H9 (cell line): ENCODE measurements at regions not wholly inside any gene's neighbourhood (a gene's known extent, or its start where the extent isn't known, plus 50 kb on each side); places are given as distances from the start of the nearest gene placed in this dataset.

Experiments used
- DNase-seq: peaks from one replicate; pipeline ENCODE4 v3.0.0-alpha.2; 2017
- H2AFZ ChIP-seq: one replicate; pipeline ENCODE4 v1.6.1; 2013; ENCODE audit warnings: mild to moderate bottlenecking, low read length, control low read depth, moderate library complexity
- H2AK5ac ChIP-seq: 2 replicates; pipeline ENCODE4 v1.6.1; 2013; ENCODE audit warnings: low read length, control low read depth, mixed read lengths; ENCODE audit not compliant: insufficient read length
- H2BK120ac ChIP-seq: one replicate; pipeline ENCODE4 v1.6.1; 2013; ENCODE audit warnings: low read depth, mild to moderate bottlenecking, low read length, control low read depth, inconsistent platforms; ENCODE audit not compliant: poor library complexity, severe bottlenecking
- H2BK12ac ChIP-seq: 2 replicates; pipeline ENCODE4 v1.6.1; 2013; ENCODE audit warnings: low read length, control low read depth, mixed read lengths, low read depth; ENCODE audit not compliant: insufficient read length
- H2BK15ac ChIP-seq: 2 replicates; pipeline ENCODE4 v1.6.1; 2013; ENCODE audit warnings: low read depth, low read length, control low read depth
- H2BK20ac ChIP-seq: one replicate; pipeline ENCODE4 v1.6.1; 2013; ENCODE audit warnings: low read depth, mild to moderate bottlenecking, low read length, control low read depth, inconsistent platforms; ENCODE audit not compliant: poor library complexity, severe bottlenecking
- H2BK5ac ChIP-seq: 2 replicates; pipeline ENCODE4 v1.6.1; 2013; ENCODE audit warnings: low read length, control low read depth, mixed read lengths; ENCODE audit not compliant: insufficient read length
- H3K14ac ChIP-seq: 2 replicates; pipeline ENCODE4 v1.6.1; 2013; ENCODE audit warnings: low read length, control low read depth; ENCODE audit not compliant: insufficient read depth
- H3K18ac ChIP-seq: 2 replicates; pipeline ENCODE4 v1.6.1; 2013; ENCODE audit warnings: low read depth, mild to moderate bottlenecking, mixed read lengths, low read length, control low read depth; ENCODE audit not compliant: insufficient read length
- H3K23ac ChIP-seq: 2 replicates; pipeline ENCODE4 v1.6.1; 2013; ENCODE audit warnings: low read length, control low read depth, mixed read lengths, low read depth; ENCODE audit not compliant: insufficient read length
- H3K23me2 ChIP-seq: 2 replicates; pipeline ENCODE4 v1.6.1; 2013; ENCODE audit warnings: low read depth, mild to moderate bottlenecking, mixed read lengths, low read length, control low read depth; ENCODE audit not compliant: insufficient read length, poor library complexity, severe bottlenecking
- H3K27ac ChIP-seq: 2 replicates; pipeline ENCODE4 v1.5.1; 2013; ENCODE audit warnings: low read length, control low read depth, mixed read lengths, low read depth; ENCODE audit not compliant: insufficient read length
- H3K27me3 ChIP-seq: 2 replicates; pipeline ENCODE4 v1.6.1; 2013; ENCODE audit warnings: low read length, control low read depth, inconsistent platforms; ENCODE audit not compliant: insufficient read depth
- H3K4ac ChIP-seq: 2 replicates; pipeline ENCODE4 v1.6.1; 2013; ENCODE audit warnings: low read depth, mild to moderate bottlenecking, control low read depth, inconsistent platforms, low read length, moderate library complexity
- H3K4me1 ChIP-seq: 2 replicates; pipeline ENCODE4 v1.6.1; 2013; ENCODE audit warnings: low read length, control low read depth, inconsistent platforms; ENCODE audit not compliant: insufficient read depth
- H3K4me2 ChIP-seq: 2 replicates; pipeline ENCODE4 v1.6.1; 2013; ENCODE audit warnings: low read length, control low read depth, mixed read lengths; ENCODE audit not compliant: insufficient read length, insufficient read depth
- H3K56ac ChIP-seq: 2 replicates; pipeline ENCODE4 v1.6.1; 2013; ENCODE audit warnings: low read depth, mild to moderate bottlenecking, mixed read lengths, low read length, control low read depth; ENCODE audit not compliant: insufficient read length
- H3K79me1 ChIP-seq: 2 replicates; pipeline ENCODE4 v1.6.1; 2013; ENCODE audit warnings: low read depth, mild to moderate bottlenecking, moderate library complexity, low read length, control low read depth, inconsistent platforms; ENCODE audit not compliant: insufficient read depth, poor library complexity, severe bottlenecking
- H3K79me2 ChIP-seq: 2 replicates; pipeline ENCODE4 v1.6.1; 2013; ENCODE audit warnings: low read length, control low read depth, inconsistent platforms; ENCODE audit not compliant: insufficient read depth
- H3K9ac ChIP-seq: 2 replicates; pipeline ENCODE4 v1.6.1; 2013; ENCODE audit warnings: low read length, control low read depth, mixed read lengths; ENCODE audit not compliant: insufficient read length; ENCODE audit errors: extremely low read depth
- H3K9me3 ChIP-seq: one replicate; pipeline ENCODE4 v1.6.1; 2013; ENCODE audit warnings: low read depth, low read length, inconsistent platforms; ENCODE audit not compliant: control insufficient read depth
- H3T11ph ChIP-seq: one replicate; pipeline ENCODE4 v1.6.1; 2013; ENCODE audit warnings: mild to moderate bottlenecking, low read length, control low read depth, inconsistent platforms
- H4K20me1 ChIP-seq: one replicate; pipeline ENCODE4 v1.6.1; 2013; ENCODE audit not compliant: control insufficient read depth, insufficient read length, insufficient read depth
- H4K5ac ChIP-seq: 2 replicates; pipeline ENCODE4 v1.6.1; 2013; ENCODE audit warnings: low read depth, mild to moderate bottlenecking, mixed read lengths, low read length, control low read depth; ENCODE audit not compliant: insufficient read length
- H4K8ac ChIP-seq: replicated peaks from 2 replicates; pipeline ENCODE4 v1.6.1; 2013; ENCODE audit warnings: low read length, control low read depth, mixed read lengths, low read depth; ENCODE audit not compliant: insufficient read length
- H4K91ac ChIP-seq: 2 replicates; pipeline ENCODE4 v1.6.1; 2013; ENCODE audit warnings: low read depth, mild to moderate bottlenecking, moderate library complexity, mixed read lengths, low read length, control low read depth; ENCODE audit not compliant: insufficient read length
- H3K27ac Mint-ChIP-seq, 3 experiments: 2 replicates in 2 of 3; 3 replicates in 1 of 3; pipeline ENCODE4 v1.8.0; 2020 to 2021; ENCODE audit warnings: mixed read lengths in 3 of 3, mild to moderate bottlenecking in 1 of 3, moderate library complexity in 1 of 3
- H3K27me3 Mint-ChIP-seq: 2 replicates; pipeline ENCODE4 v1.8.0; 2021; ENCODE audit warnings: low read depth, mild to moderate bottlenecking, moderate library complexity, mixed read lengths
- H3K36me3 Mint-ChIP-seq, 3 experiments: 2 replicates in 2 of 3; 3 replicates in 1 of 3; pipeline ENCODE4 v1.8.0; 2020 to 2021; ENCODE audit warnings: low read depth in 3 of 3, mixed read lengths in 3 of 3; ENCODE audit not compliant: insufficient read depth in 1 of 3
- H3K4me1 Mint-ChIP-seq, 2 experiments: 2 replicates each; pipeline ENCODE4 v1.8.0; 2020; ENCODE audit warnings: mixed read lengths in 2 of 2
- H3K4me3 Mint-ChIP-seq, 2 experiments: 2 replicates in 1 of 2; 3 replicates in 1 of 2; pipeline ENCODE4 v1.8.0; 2020 to 2021; ENCODE audit warnings: mild to moderate bottlenecking in 2 of 2, mixed read lengths in 2 of 2, moderate library complexity in 1 of 2
- H3K9me3 Mint-ChIP-seq, 2 experiments: 2 replicates in 1 of 2; 3 replicates in 1 of 2; pipeline ENCODE4 v1.8.0; 2020; ENCODE audit warnings: mild to moderate bottlenecking in 2 of 2, mixed read lengths in 2 of 2, moderate library complexity in 1 of 2
- CTCF ChIP-seq: fragments of 200-600 bp; sonication (generic); conservative IDR thresholded peaks from 3 replicates; pipeline ENCODE4 v1.8.0; 2021; ENCODE audit warnings: antibody characterized with exemption, mild to moderate bottlenecking

GRCh38 chr7:13731643-13732042 is 257.8 kb downstream of the ETV1 start:
- Histone ChIP-seq H3T11ph (no peak overlapping the region), H2BK120ac (no peak overlapping the region), H3K14ac (no peak overlapping the region), H3K79me2 (no peaks in the 10 kb centered on the region), H2BK15ac (no peak overlapping the region), H3K4me2 (no peak overlapping the region), H2BK5ac (no peak overlapping the region), H3K27ac (no peak overlapping the region), H2BK12ac (no peak overlapping the region), H3K79me1 (no peaks in the 10 kb centered on the region), H2BK20ac (no peak overlapping the region), H2AK5ac (no peak overlapping the region), H3K23me2 (no peaks in the 10 kb centered on the region), H3K23ac (no peak overlapping the region), H3K9ac (no peak overlapping the region), H4K91ac (no peak overlapping the region), H3K4me1 (no peaks in the 10 kb centered on the region), H3K4ac (no peak overlapping the region), H3K56ac (no peak overlapping the region), H3K18ac (no peak overlapping the region), H2AFZ (no peak overlapping the region), H4K5ac (no peak overlapping the region), H4K20me1 (no peaks in the 10 kb centered on the region), H3K9me3 (no peaks in the 10 kb centered on the region), H3K27me3 (no peaks in the 10 kb centered on the region), H4K8ac (no peak overlapping the region)
- Mint-ChIP-seq H3K4me1 (peaks cover 0 to 7% of the 10 kb centered on the region in 2 experiments; a peak in 2 of 4 replicates), H3K27ac (no peak overlapping the region), H3K4me3 (no peak overlapping the region), H3K9me3 (peaks cover 4 to 12% of the 10 kb centered on the region in 2 experiments; a peak in 4 of 5 replicates), H3K36me3 (peaks cover 4 to 10% (median 8%) of the 10 kb centered on the region in 3 experiments; a peak in 6 of 7 replicates), H3K27me3 (no peaks in the 10 kb centered on the region)
- TF ChIP-seq CTCF, result no peak
- no peak for DNase-seq
